HG03039 (cell line): ENCODE measurements at regions not wholly inside any gene's neighbourhood (a gene's known extent, or its start where the extent isn't known, plus 50 kb on each side); places are given as distances from the start of the nearest gene placed in this dataset.
"Not testable (repeated sequence)": the region's sequence is repeated elsewhere in the genome, so short reads cannot be mapped to it uniquely, and the experiment has no call there.

Source experiments
- ATAC-seq: cut with Tn5 transposase; IDR thresholded peaks from one replicate; pipeline ENCODE4 v1.9.1; 2021; ENCODE audit warnings: mild to moderate bottlenecking, moderate library complexity; ENCODE audit not compliant: unreplicated experiment

DNA sequence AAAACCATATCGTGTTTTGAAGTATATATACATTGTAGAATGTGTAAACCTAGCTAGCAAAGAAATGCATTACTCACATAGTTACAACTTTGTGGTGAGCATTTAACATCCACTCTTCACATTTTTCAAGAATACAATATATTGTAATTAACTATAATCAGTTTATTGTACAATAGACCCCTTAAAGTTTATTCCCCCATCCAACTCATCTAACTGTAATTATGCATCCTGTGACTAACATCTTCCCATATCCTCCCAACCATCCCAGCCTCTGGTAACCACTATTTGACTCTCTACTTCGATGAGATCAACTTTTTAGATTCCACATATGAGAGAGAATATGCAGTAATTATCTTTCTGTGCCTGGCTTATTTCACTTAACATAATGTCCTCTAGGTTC is 526.4 kb downstream of the KIF20B start:
- ATAC-seq: no peak

DNA sequence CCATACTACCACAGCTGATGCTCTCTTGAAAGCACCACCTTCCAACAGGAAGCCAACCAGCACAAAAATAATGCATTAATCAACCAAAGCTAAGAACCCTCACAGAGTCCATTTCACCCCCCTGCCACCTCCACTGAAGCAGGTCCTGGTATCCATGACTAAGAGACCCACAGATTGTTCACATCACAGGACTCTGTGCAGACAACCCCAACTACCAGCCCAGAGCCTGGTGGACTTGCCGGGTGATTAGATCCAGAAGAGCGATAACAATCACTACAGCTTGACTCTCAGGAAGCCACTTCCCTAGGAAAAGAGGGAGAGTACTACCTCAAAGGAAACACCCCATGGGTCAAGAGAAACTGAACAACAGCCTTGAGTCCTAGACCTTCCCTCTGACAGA is 528.1 kb downstream of the KIF20B start:
- no peak for ATAC-seq

DNA sequence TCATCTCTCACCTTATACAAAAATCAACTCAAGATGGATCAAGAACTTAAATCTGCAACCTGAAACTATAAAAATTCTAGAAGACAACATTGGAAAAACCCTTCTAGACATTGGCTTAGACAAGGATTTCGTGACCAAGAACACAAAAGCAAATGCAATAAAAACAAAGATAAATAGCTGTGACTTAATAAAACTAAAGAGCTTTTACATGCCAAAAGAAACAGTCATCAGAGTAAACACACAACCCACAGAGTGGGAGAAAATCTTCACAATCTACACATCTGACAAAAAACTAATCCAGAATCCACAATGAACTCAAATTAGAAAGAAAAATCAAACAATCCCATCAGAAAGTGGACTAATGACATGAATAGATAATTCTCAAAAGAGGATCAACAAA is 532.4 kb downstream of the KIF20B start:
- not testable (repeated sequence) for ATAC-seq

DNA sequence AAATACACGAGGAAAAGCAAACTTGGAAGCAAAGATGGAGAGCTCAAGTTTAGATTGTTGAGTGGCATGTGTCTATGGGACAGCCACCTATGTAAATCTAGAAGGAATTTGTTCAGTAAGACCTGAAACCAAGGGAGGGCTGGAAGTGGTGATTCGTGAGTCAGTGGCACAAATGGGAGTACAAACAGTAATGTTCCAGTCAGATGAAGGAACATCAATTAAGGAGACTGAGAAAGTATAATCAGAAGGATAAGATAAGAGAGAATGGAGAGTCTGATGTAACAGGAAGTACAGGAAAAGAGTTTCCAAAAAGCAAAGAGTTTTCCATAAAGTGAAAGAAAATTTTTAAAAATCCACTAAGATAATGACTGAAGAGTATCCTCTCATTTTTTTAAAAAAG is 544.2 kb downstream of the KIF20B start:
- ATAC-seq: no peak

DNA sequence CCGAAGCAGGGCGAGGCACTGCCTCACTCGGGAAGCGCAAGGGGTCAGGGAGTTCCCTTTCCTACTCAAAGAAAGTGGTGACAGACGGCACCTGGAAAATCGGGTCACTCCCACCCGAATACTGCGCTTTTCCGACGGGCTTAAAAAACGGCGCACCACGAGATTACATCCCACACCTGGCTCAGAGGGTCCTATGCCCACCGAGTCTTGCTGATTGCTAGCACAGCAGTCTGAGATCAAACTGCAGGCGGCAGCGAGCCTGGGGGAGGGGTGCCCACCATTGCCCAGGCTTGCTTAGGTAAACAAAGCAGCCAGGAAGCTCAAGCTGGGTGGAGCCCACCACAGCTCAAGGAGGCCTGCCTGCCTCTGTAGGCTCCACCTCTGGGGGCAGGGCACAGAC is 549.4 kb downstream of the KIF20B start:
- not testable (repeated sequence) for ATAC-seq

DNA sequence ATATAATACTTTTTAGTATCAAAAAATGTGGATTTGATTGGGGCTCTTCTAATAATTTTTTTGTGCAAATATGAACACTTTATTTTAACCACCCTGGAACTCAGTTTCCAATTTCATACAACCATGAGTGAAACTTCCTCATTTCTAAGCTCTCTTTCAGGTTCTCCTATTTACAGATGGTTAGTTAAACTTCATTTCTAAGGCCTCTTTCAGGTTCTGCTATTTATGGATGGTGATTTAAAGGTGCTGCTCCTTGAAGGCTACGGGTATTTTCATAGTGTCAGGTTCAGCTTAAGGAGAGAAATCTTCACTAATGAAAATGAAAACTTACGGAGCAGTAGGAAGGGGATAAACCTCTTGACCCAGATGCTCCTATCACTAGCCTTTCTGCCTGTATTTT is 568.3 kb downstream of the KIF20B start:
- no peak for ATAC-seq

DNA sequence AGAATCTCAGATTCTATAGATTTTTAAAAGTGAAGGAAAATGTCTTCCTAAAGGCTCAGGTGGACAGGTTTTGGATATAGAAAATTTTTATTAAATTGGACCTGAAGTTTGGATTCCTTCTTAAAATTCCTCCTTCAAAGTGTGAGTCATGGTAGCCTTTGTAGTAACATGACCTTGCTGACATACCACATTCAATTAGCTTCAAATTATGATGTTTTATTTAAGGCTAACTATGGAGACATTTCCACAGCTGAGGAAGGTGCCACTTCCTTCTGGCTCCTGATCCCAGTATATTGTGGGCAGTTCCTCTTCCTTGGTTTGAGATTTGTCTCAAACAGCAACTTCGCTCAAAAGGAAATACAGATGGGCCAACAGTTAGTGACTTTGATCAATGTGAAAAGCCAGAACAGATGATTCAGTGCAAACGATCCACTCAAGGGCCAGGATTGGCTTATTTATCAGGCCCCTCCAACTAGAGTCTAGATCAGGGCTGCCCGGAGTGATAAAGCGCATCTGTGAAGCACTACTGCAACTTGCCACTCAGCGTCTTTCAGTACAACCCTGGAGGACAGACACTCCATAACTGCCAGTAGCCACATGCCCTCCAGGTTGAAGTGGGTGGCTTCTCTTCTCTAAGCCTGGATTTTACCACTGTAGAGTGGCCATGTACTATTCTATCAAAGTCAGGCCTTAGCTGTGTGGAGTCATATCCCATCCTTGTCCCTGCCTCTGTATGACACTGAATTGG is 573.5 kb downstream of the KIF20B start:
- ATAC-seq: no peak

DNA sequence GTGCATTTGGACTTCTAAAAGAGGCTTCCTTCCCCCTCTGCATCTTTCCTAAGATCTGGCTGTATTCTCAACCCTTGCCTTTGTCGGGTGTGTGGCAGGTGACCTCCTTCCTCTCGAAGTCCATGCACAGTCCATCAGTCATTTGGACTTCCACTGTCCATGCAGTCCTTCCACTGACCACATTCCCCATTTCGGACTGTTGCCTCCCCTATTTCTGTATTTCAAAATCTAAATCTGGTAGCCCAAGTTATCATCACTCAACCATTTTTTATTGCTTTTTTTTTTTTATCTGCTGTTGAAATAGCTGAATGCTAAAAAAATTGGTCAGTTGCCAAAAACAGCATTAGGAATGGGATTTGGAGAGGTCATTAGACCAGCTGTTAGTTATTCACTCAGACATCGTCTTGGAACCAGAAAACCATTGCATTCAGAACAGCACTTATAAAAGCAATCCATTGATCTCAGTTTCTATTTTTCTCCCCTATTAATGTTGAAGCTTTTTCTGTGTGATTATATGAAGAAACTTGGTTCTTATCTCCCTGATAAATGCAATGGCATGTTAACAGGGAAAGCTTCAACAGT is 575.6 kb downstream of the KIF20B start:
- no peak for ATAC-seq

DNA sequence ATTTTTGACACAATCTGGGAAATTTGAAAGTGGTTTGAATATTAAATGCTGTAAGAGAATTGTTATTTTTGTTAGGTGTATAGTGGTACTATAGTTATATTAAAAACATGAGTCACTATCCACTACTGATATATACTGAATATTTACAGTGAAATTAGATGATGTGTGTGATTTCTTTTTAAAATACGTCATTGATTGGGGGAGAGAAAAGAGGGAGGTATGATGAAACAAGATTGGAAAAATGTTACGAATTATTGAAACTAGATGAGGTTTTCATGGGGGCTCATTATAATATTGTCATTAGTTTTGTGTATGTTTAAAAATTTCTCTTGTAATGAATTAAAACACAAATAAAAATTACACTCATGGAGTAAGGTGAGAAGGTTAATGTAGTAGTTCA is 571.4 kb downstream of the HTR7 start:
- ATAC-seq: no peak

DNA sequence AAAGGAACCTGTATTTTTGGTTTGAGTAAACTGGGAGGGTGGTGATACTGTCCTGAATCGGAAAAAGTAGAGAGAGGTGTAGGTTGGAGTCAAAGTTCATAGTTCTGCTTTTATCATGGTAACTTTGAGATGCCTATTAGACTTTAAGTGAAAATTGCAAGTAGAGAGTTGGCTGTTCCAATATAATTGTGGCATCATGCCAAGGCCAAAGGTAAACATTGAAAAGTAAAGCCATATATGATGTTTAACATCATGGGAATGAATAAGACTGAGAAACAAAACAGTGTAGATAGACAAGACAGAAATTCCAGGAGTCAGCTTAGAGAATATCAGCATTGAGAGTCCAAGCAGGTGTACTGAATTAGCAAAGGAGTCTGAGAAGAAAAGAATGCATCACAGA is 570.9 kb downstream of the HTR7 start:
- no peak for ATAC-seq

DNA sequence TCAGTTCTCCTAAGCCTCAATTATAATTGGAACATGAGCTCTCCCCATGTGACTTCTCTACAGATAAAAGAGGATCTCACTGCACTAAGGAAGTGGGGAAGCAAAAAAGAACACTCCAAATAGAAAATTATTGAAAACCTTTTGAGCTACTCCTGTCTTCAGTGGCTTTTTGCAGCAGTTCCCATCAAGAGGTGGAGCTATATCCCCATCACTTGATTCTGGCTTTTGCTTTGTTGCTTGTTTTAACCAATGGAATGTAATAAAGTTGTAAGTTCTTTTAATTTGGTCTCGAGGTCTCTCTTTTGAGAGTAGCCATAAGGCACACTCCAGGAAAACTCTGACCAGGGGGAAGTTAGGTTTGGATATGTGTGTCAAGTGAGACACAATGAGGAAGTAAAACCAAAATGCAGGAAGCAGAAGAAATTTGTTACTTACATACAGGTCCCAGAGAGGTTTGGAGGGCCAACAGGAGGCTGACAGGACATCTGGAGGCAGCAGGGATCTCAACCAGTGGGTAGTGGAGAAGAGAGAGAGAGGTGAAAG is 569.4 kb downstream of the HTR7 start:
- no peak for ATAC-seq

DNA sequence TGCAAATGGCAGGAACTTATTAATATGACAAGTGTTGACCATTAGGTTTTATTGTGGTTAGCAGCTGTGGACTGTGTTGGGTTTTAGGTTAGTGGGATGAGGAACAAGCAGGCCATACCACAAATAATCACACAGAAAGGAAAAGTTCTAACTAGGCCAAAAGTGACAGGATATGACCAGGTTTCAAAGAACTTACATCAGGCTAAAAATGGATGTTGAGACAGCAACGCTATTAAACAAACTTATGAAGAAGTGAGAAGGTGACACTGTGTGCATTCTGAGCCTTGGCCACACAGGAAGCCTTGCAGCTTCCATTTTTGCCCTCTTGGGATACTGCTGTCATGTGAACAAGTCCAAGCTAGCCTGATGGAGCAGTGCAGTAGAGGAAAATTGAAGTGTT is 568.8 kb downstream of the HTR7 start:
- ATAC-seq: no peak

DNA sequence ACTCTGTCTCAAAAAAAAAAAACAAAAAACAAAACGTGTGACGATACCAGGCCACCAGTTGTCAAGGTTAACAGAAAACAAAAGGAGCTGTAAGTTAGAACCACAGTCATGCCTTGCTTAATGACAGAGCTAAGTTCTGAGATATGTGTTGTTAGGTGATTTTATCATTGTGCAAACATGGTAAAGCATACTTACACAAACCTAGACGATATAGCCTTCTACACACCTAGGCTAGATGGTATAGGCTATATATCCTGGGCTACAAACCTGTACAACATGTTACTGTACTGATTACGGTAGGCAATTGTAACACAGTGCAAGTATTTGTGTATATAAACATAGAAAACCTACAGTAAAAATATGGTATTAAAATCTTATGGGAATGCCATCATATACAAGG is 564.2 kb downstream of the HTR7 start:
- no peak for ATAC-seq

DNA sequence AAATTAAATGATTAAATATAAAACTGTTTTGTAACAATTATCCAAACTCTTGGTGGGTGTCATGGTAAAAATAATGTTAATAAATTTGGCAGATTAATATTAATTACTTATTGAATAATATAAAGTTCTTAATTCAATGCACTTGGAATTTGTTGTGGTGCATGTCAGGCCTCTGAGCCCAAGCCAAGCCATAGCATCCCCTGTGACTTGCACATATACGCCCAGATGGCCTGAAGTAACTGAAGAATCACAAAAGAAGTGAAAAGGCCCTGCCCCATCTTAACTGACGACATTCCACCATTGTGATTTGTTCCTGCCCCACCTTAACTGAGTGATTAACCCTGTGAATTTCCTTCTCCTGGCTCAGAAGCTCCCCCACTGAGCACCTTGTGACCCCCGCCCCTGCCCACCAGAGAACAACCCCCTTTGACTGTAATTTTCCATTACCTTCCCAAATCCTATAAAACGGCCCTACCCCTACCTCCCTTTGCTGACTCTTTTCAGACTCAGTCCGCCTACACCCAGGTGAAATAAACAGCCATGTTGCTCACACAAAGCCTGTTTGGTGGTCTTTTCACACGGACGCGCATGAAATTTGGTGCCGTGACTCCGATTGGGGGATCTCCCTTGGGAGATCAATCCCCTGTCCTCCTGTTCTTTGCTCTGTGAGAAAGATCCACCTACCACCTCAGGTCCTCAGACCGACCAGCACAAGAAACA is 562.9 kb downstream of the HTR7 start:
- not testable (repeated sequence) for ATAC-seq

DNA sequence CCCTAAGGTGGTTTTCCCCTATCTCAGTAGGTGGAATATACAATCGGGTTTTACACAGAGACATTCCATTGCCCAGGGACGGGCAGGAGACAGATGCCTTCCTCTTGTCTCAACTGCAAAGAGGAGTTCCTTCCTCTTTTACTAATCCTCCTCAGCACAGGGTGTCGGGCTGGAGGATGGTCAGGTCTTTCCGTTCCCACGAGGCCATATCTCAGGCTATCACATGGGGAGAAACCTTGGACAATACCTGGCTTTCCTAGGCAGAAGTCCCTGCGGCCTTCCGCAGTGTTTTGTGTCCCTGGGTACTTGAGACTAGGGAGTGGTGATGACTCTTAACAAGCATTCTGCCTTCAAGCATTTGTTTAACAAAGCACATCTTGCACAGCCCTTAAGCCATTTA is 555.8 kb downstream of the HTR7 start:
- not testable (repeated sequence) for ATAC-seq

DNA sequence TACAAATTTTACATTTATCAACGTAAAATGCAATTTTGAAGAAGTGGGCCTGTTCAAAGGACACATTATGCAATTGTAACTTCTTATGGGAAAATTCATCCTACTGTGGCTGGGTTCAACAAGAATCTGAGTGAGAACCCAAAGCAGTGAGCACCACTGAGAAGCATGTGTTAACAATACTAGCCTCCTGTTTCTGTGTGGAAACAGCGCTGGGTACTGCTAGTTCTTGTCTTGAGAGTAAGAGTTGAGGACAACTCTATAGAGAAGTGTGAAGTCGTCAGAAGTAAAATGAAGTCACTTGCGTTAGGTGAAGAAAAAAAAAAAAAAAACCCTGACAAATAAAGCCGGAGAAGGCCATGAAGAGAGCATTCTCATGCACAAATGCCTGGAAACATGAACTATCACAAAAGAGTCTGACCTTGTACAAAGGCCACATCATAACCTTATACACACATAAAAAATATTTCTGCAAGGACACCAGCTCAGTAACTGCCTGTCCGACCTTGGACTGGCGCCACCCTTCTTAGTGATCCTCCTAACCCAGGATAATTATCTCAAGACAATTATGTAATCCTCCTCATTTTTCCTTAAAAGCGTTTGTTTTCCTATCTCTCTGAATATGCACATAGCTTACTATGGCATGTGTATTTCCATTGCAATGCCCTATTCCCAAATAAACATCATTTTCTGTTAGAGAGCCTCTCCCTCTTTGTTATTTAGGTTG is 554.9 kb downstream of the HTR7 start:
- no peak for ATAC-seq

DNA sequence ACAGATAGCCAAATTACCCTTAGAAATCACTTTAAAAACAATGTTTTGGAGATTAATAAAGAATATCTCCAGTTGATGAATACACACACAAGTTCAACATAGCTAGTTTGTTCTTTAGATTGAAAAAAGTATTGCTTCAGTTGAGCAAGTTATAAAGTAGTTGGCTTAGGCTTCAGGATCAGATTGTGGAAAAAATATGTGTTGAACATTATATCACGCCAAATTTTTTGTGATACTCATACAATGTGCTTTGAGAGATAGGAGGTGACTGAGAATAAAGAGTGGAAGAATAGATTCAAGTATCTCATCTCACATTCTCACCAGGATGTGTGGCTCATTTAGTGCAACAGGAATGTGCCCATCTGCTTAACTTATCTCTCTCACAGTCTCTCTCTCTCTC is 553.3 kb downstream of the HTR7 start:
- ATAC-seq: no peak

DNA sequence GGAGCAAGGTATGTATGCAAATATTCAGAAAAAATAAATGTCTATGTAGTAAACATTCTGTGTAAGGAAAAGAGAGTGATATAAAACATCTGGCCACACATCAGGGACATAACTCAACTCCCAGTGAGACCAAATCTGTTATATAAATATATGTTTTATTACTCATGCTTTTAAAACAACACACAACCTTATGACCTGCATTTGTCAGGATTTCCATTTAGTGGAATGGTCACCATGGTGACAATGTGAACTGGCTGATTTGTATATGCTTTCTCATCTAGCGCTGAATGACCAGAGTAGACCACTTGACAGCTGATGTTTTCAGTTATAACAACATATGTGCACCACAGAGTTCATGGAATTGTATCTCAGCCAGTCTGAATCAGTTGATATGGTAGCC is 551.7 kb downstream of the HTR7 start:
- no peak for ATAC-seq

DNA sequence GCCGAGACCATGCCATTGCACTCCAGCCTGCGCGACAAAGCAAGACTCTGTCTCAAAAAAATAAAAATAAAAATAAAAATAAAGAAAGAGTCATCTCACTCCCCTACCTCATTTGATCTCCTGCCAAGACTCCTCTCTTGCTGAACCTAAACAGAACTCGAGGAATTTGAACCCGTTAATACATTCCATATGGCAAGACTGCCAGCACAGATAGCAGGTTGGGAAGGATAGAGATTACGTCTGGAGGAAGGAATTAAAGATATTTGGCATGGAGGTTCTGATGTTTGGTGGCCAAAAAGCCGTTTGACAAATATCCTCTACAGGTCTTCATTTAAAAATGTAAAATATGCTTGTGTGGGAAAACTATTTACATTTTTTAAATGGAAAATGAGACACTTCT is 549.6 kb downstream of the HTR7 start:
- no peak for ATAC-seq

DNA sequence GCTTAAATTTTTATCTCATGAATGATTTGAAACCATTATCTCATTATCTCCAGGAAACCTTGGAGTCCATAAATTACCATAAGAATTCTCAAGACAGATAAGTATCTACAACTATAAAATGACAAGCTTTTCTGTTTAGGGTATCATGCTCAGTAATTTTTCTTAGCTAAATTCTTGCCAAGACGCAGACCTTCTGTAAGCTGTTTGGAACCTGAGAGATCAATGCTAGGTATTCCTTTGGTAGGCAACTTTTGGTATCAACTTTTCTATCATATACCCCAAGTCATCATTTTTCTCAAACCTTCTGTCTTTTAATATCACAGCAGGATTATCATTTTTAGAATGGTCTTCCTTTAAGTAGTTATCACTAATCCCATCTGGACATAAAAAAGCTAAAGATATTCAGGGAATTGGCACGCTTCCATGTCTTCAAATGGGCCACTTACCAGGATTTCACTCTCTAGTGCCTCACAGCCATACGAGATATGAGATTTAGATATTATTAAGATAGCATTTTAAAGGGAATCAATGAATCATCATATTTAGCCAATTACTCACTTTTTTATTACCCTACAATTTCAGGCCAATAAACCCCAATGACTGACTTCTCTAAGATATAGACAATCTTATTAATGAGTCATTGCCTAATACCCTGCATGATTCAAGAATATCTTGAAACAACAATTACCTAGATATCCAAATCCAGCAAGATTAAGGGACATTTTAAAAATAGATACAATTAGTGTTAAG is 544.1 kb downstream of the HTR7 start:
- ATAC-seq: no peak

DNA sequence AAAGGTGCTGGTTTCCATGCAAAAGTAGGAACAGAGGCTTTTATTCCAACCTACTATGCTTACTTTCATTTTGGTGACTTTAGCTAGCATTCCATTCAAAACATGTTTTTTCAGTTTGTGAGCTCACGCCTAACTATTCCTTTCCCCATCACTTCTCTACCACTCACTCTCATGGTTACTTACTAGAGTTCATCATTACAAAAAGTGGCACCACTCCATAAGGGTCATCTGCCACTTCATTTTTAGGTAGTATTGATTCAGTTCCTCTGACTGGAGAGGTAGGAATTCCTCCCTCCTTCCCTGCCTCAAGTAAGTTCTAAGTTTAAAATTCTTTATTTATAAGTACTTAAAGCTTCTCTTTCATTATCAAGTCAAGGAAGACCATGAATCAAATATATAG is 543.1 kb downstream of the HTR7 start:
- ATAC-seq: no peak
